ENCODE measurements at regions not wholly inside any gene's neighbourhood (a gene's known extent, or its start where the extent isn't known, plus 50 kb on each side); places are given as distances from the start of the nearest gene placed in this dataset.

DNA sequence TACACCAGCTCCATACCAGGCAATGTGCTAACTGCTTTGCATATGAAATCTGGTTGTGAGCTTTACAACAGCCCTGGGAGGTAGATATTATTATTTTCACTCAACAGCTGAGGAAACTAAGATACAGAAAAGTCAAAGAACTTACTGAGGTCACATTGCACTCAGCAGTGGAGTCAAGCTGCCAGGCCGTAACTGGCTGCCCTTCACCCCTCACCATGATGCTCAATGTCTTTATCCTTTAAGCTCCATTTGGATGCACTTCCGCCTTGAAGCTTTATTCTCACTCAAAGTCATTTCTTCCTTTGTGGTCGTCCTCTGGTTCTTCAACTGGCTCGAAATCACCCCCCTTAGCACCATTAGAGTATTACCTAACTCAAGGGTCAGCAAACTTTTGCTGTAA is 81.7 kb upstream of the RALGPS2 start:
- H3K4me1 Mint-ChIP-seq, result no peaks in the 10 kb centered on the region
- H3K27ac Mint-ChIP-seq, result no peak overlapping the region
- Histone ChIP-seq H3K36me3 (ENCODE audit: control insufficient read depth in 2 of 2, extremely low read depth in 1 of 2, insufficient read depth in 1 of 2, low read length in 1 of 2) (no peaks in the 10 kb centered on the region), H3K4me3 (ENCODE audit: control insufficient read depth in 1 of 2, extremely low read depth in 1 of 2, low read length in 1 of 2) (no peak overlapping the region), H3K27me3 (replicated peaks in 1 of 2; ENCODE audit: control insufficient read depth in 2 of 2, extremely low read depth in 1 of 2, insufficient read depth in 2 of 2, low read length in 1 of 2) (no peaks in the 10 kb centered on the region), H3K4me1 (ENCODE audit: control insufficient read depth in 1 of 2, extremely low read depth in 1 of 2, insufficient read depth in 2 of 2, low read length in 2 of 2) (no peaks in the 10 kb centered on the region), H3K27ac (ENCODE audit: low read length) (no peak overlapping the region), H3K9me3 (no peaks in the 10 kb centered on the region)
- no peaks in the 10 kb centered on the region for H3K9me3 Mint-ChIP-seq
- H3K36me3 Mint-ChIP-seq, result no peaks in the 10 kb centered on the region
- peaks cover 4 to 9% of the 10 kb centered on the region in 2 donors for H3K27me3 Mint-ChIP-seq
- ATAC-seq (replicated peaks in 1 of 4) (no peak), DNase-seq (no peak)
- POLR2A ChIA-PET, result no interaction called here
- CTCF ChIA-PET, result no interaction called here
- no peak overlapping the region for H3K4me3 Mint-ChIP-seq
- 100% methylated on average over 1 of the region's 4 CpGs for WGBS (ENCODE audit: insufficient coverage)

- Mint-ChIP-seq H3K9me3 (no peaks in the 10 kb centered on the region), H3K4me3 (no peak overlapping the region), H3K36me3 (no peaks in the 10 kb centered on the region), H3K27me3 (peaks cover 4 to 9% of the 10 kb centered on the region in 2 donors), H3K27ac (no peak overlapping the region), H3K4me1 (no peaks in the 10 kb centered on the region)
- ATAC-seq (replicated peaks in 1 of 4), result no peak
- no peaks in the 10 kb centered on the region for H3K27me3 ChIP-seq (replicated peaks in 1 of 2; ENCODE audit: control insufficient read depth in 2 of 2, extremely low read depth in 1 of 2, insufficient read depth in 2 of 2, low read length in 1 of 2)
- no peak overlapping the region for H3K4me3 ChIP-seq (ENCODE audit: control insufficient read depth in 1 of 2, extremely low read depth in 1 of 2, low read length in 1 of 2)
- no peak for DNase-seq
- ChIA-PET POLR2A (no interaction called here), CTCF (no interaction called here)
- H3K9me3 ChIP-seq, result no peaks in the 10 kb centered on the region
- H3K36me3 ChIP-seq (ENCODE audit: control insufficient read depth in 2 of 2, extremely low read depth in 1 of 2, insufficient read depth in 1 of 2, low read length in 1 of 2), result no peaks in the 10 kb centered on the region
- 90% methylated on average over 2 of the region's 6 CpGs for WGBS (ENCODE audit: insufficient coverage)
- no peaks in the 10 kb centered on the region for H3K4me1 ChIP-seq (ENCODE audit: control insufficient read depth in 1 of 2, extremely low read depth in 1 of 2, insufficient read depth in 2 of 2, low read length in 2 of 2)
- no peak overlapping the region for H3K27ac ChIP-seq (ENCODE audit: low read length)
These were observed 81.2 kb upstream of the RALGPS2 start for GRCh38 chr1:178643831-178644230.

- ChIA-PET POLR2A (no interaction called here), CTCF (no interaction called here)
- Mint-ChIP-seq H3K27me3 (peaks cover 8 to 9% of the 10 kb centered on the region in 2 donors), H3K27ac (no peak overlapping the region), H3K4me3 (no peak overlapping the region), H3K4me1 (no peaks in the 10 kb centered on the region), H3K36me3 (no peaks in the 10 kb centered on the region), H3K9me3 (no peaks in the 10 kb centered on the region)
- Histone ChIP-seq H3K4me3 (ENCODE audit: control insufficient read depth in 1 of 2, extremely low read depth in 1 of 2, low read length in 1 of 2) (no peak overlapping the region), H3K9me3 (no peaks in the 10 kb centered on the region), H3K4me1 (ENCODE audit: control insufficient read depth in 1 of 2, extremely low read depth in 1 of 2, insufficient read depth in 2 of 2, low read length in 2 of 2) (no peaks in the 10 kb centered on the region), H3K36me3 (ENCODE audit: control insufficient read depth in 2 of 2, extremely low read depth in 1 of 2, insufficient read depth in 1 of 2, low read length in 1 of 2) (no peaks in the 10 kb centered on the region), H3K27me3 (replicated peaks in 1 of 2; ENCODE audit: control insufficient read depth in 2 of 2, extremely low read depth in 1 of 2, insufficient read depth in 2 of 2, low read length in 1 of 2) (no peaks in the 10 kb centered on the region), H3K27ac (ENCODE audit: low read length) (no peak overlapping the region)
- no CpG with 5 or more reads among the region's 4 CpGs for WGBS (ENCODE audit: insufficient coverage)
- no peak for DNase-seq
- no peak for ATAC-seq (replicated peaks in 1 of 4)
These were observed 80.5 kb upstream of the RALGPS2 start for GRCh38 chr1:178644308-178645120.

DNA sequence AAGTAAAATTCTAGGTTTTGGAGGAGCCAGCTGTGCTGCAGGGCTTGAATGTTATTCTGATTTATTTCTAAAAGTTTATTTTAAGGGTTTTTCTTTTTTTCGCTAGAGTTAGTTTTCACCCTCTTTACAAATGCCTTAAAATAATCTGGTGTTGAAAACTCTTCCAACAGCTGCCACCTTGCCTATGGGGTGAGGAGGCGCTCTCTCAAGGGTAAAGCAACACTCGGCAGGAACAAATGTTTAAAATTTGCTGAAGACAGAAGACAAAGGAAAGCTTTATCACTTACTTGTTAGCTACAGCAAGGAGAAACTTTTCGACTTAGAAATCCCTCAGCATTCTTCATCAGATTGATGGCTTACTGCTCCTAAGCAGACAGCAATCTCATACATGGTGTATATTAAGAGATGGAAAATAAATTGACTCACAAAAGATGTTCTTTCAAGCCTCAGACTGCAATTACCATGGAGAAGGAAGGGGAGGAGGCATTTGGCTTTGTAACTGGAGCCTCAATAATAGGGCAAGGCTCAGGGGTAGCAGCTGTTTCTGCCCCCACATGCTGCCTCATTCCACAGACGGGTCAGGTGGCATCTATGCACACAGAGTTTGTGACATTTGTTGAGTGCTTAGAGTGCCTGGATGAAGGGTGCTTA is 79.8 kb upstream of the RALGPS2 start:
- no peak overlapping the region for H3K27ac ChIP-seq (ENCODE audit: low read length)
- ChIA-PET POLR2A (no interaction called here), CTCF (no interaction called here)
- WGBS (ENCODE audit: insufficient coverage), result no CpG with 5 or more reads among the region's 5 CpGs
- H3K27me3 ChIP-seq (replicated peaks in 1 of 2; ENCODE audit: control insufficient read depth in 2 of 2, extremely low read depth in 1 of 2, insufficient read depth in 2 of 2, low read length in 1 of 2), result no peaks in the 10 kb centered on the region
- no peaks in the 10 kb centered on the region for H3K4me1 ChIP-seq (ENCODE audit: control insufficient read depth in 1 of 2, extremely low read depth in 1 of 2, insufficient read depth in 2 of 2, low read length in 2 of 2)
- H3K9me3 ChIP-seq, result no peaks in the 10 kb centered on the region
- DNase-seq (no peak), ATAC-seq (replicated peaks in 1 of 4) (no peak)
- Mint-ChIP-seq H3K4me1 (no peaks in the 10 kb centered on the region), H3K9me3 (no peaks in the 10 kb centered on the region), H3K36me3 (no peaks in the 10 kb centered on the region), H3K27ac (no peak overlapping the region), H3K27me3 (peaks cover 9 to 14% of the 10 kb centered on the region in 2 donors), H3K4me3 (no peak overlapping the region)
- H3K36me3 ChIP-seq (ENCODE audit: control insufficient read depth in 2 of 2, extremely low read depth in 1 of 2, insufficient read depth in 1 of 2, low read length in 1 of 2), result no peaks in the 10 kb centered on the region
- no peak overlapping the region for H3K4me3 ChIP-seq (ENCODE audit: control insufficient read depth in 1 of 2, extremely low read depth in 1 of 2, low read length in 1 of 2)

- DNase-seq (no peak), ATAC-seq (replicated peaks in 1 of 4) (no peak)
- no peaks in the 10 kb centered on the region for H3K4me1 ChIP-seq (ENCODE audit: control insufficient read depth in 1 of 2, extremely low read depth in 1 of 2, insufficient read depth in 2 of 2, low read length in 2 of 2)
- no peaks in the 10 kb centered on the region for H3K36me3 Mint-ChIP-seq
- H3K4me3 Mint-ChIP-seq, result no peak overlapping the region
- no peaks in the 10 kb centered on the region for H3K36me3 ChIP-seq (ENCODE audit: control insufficient read depth in 2 of 2, extremely low read depth in 1 of 2, insufficient read depth in 1 of 2, low read length in 1 of 2)
- ChIA-PET POLR2A (no interaction called here), CTCF (no interaction called here)
- H3K4me1 Mint-ChIP-seq, result no peaks in the 10 kb centered on the region
- no peak overlapping the region for H3K27ac Mint-ChIP-seq
- H3K27ac ChIP-seq (ENCODE audit: low read length), result no peak overlapping the region
- H3K9me3 Mint-ChIP-seq, result no peaks in the 10 kb centered on the region
- peaks cover 11 to 18% of the 10 kb centered on the region in 2 donors for H3K27me3 Mint-ChIP-seq
- H3K9me3 ChIP-seq, result no peaks in the 10 kb centered on the region
- H3K27me3 ChIP-seq (replicated peaks in 1 of 2; ENCODE audit: control insufficient read depth in 2 of 2, extremely low read depth in 1 of 2, insufficient read depth in 2 of 2, low read length in 1 of 2), result no peaks in the 10 kb centered on the region
- WGBS (ENCODE audit: insufficient coverage), result no CpG with 5 or more reads among the region's 2 CpGs
- H3K4me3 ChIP-seq (ENCODE audit: control insufficient read depth in 1 of 2, extremely low read depth in 1 of 2, low read length in 1 of 2), result no peak overlapping the region
These were observed 79.2 kb upstream of the RALGPS2 start for GRCh38 chr1:178645808-178646200.

GRCh38 chr1:178646821-178647220 is 78.2 kb upstream of the RALGPS2 start:
- Mint-ChIP-seq H3K27ac (no peak overlapping the region), H3K4me1 (no peaks in the 10 kb centered on the region), H3K4me3 (no peak overlapping the region), H3K27me3 (peaks cover 18 to 28% of the 10 kb centered on the region in 2 donors), H3K9me3 (no peaks in the 10 kb centered on the region), H3K36me3 (no peaks in the 10 kb centered on the region)
- H3K27ac ChIP-seq (ENCODE audit: low read length), result no peak overlapping the region
- POLR2A ChIA-PET, result no interaction called here
- no peak overlapping the region for H3K4me3 ChIP-seq (ENCODE audit: control insufficient read depth in 1 of 2, extremely low read depth in 1 of 2, low read length in 1 of 2)
- no peaks in the 10 kb centered on the region for H3K4me1 ChIP-seq (ENCODE audit: control insufficient read depth in 1 of 2, extremely low read depth in 1 of 2, insufficient read depth in 2 of 2, low read length in 2 of 2)
- no peak for DNase-seq
- H3K36me3 ChIP-seq (ENCODE audit: control insufficient read depth in 2 of 2, extremely low read depth in 1 of 2, insufficient read depth in 1 of 2, low read length in 1 of 2), result no peaks in the 10 kb centered on the region
- CTCF ChIA-PET, result interaction anchor here in 1 of 2 donors (0.7 kb wide), 1 partner anchor 45 kb away, joined by 3 read pairs; no protein-coding TSS in a partner anchor
- WGBS (ENCODE audit: insufficient coverage), result 82% methylated on average over 5 of the region's 5 CpGs
- peaks cover 0 to 3% of the 10 kb centered on the region in 2 experiments for H3K27me3 ChIP-seq (replicated peaks in 1 of 2; ENCODE audit: control insufficient read depth in 2 of 2, extremely low read depth in 1 of 2, insufficient read depth in 2 of 2, low read length in 1 of 2)
- H3K9me3 ChIP-seq, result no peaks in the 10 kb centered on the region
- ATAC-seq (replicated peaks in 1 of 4), result no peak

Measured in T-cell (primary cell).